Calu3 (cell line): ENCODE measurements at regions not wholly inside any gene's neighbourhood (a gene's known extent, or its start where the extent isn't known, plus 50 kb on each side); places are given as distances from the start of the nearest gene placed in this dataset.

ENCODE experiments used
- BruUV-seq: library from RNA; stranded (reverse); fragments of 400-500 nt; replicated peaks from 2 replicates; lab custom pipeline; 2021; lab: Mats Ljungman, UMichigan
- CTCF ChIA-PET: fragments of 300-600 bp; sonication (Branson Sonifier 250); formaldehyde crosslinking; loops from one replicate; lab custom pipeline; 2022; ENCODE audit warnings: antibody characterized with exemption; lab: Charles Lee
- DNase-seq: peaks from one replicate; pipeline ENCODE4 v3.0.0; 2022
- H3K27ac Mint-ChIP-seq: one replicate; pipeline ENCODE4 v1.8.0; 2022; ENCODE audit warnings: mixed read lengths; ENCODE audit not compliant: unreplicated experiment
- H3K27me3 Mint-ChIP-seq: one replicate; pipeline ENCODE4 v1.8.0; 2022; ENCODE audit warnings: mixed read lengths; ENCODE audit not compliant: unreplicated experiment
- H3K36me3 Mint-ChIP-seq: one replicate; pipeline ENCODE4 v1.8.0; 2022; ENCODE audit warnings: mild to moderate bottlenecking, moderate library complexity, mixed read lengths; ENCODE audit not compliant: insufficient read depth, unreplicated experiment
- H3K4me1 Mint-ChIP-seq: one replicate; pipeline ENCODE4 v1.8.0; 2022; ENCODE audit warnings: mild to moderate bottlenecking, low read depth, mixed read lengths; ENCODE audit not compliant: unreplicated experiment
- H3K4me3 Mint-ChIP-seq: one replicate; pipeline ENCODE4 v1.8.0; 2022; ENCODE audit warnings: mild to moderate bottlenecking, low read depth, moderate library complexity, mixed read lengths; ENCODE audit not compliant: unreplicated experiment
- H3K9me3 Mint-ChIP-seq: one replicate; pipeline ENCODE4 v1.8.0; 2022; ENCODE audit warnings: low read depth, mixed read lengths; ENCODE audit not compliant: unreplicated experiment
- CTCF ChIP-seq: fragments of 200-600 bp; IDR thresholded peaks from one replicate; pipeline ENCODE4 v1.8.0; 2022; ENCODE audit warnings: antibody characterized with exemption; ENCODE audit not compliant: unreplicated experiment
- intact Hi-C: fragments of 100-400 bp; cut with micrococcal nuclease; formaldehyde crosslinking; loops from one replicate; pipeline ENCODE4 v1.10.0; 2022; ENCODE audit not compliant: unreplicated experiment

GRCh38 chr11:10641912-10642697 lies 51.5 kb downstream of the IRAG1 start:
- DNase-seq = no peak
- Mint-ChIP-seq H3K4me1 (no peaks in the 10 kb centered on the region), H3K27me3 (peaks cover 3% of the 10 kb centered on the region), H3K9me3 (no peaks in the 10 kb centered on the region), H3K36me3 (no peaks in the 10 kb centered on the region), H3K4me3 (no peak overlapping the region), H3K27ac (no peak overlapping the region)
- CTCF ChIA-PET = no interaction called here
- no TSS peak for BruUV-seq
- intact Hi-C loops = no loop called here
- no peak for TF ChIP-seq CTCF

- no peak for DNase-seq
- no peaks in the 10 kb centered on the region for H3K36me3 Mint-ChIP-seq
- intact Hi-C loops = no loop called here
- H3K9me3 Mint-ChIP-seq = no peaks in the 10 kb centered on the region
- TF ChIP-seq CTCF = no peak
- CTCF ChIA-PET = no interaction called here
- peaks cover 11% of the 10 kb centered on the region for H3K27me3 Mint-ChIP-seq
- H3K4me1 Mint-ChIP-seq = no peaks in the 10 kb centered on the region
- BruUV-seq = no TSS peak
- H3K27ac Mint-ChIP-seq = no peak overlapping the region
- H3K4me3 Mint-ChIP-seq = no peak overlapping the region
Observed at GRCh38 chr11:10641177-10641911, 52.2 kb downstream of the IRAG1 start.

- DNase-seq = no peak
- intact Hi-C loops = no loop called here
- Mint-ChIP-seq H3K27ac (no peak overlapping the region), H3K9me3 (no peaks in the 10 kb centered on the region), H3K4me1 (no peaks in the 10 kb centered on the region), H3K27me3 (peaks cover 14% of the 10 kb centered on the region), H3K4me3 (no peak overlapping the region), H3K36me3 (no peaks in the 10 kb centered on the region)
- CTCF ChIA-PET = no interaction called here
- no peak for TF ChIP-seq CTCF
- no TSS peak for BruUV-seq
Observed at GRCh38 chr11:10640308-10640707, 53.2 kb downstream of the IRAG1 start.

- H3K27ac Mint-ChIP-seq = no peak overlapping the region
- CTCF ChIA-PET = no interaction called here
Observed at GRCh38 chr11:10639350-10639749, 54.2 kb downstream of the IRAG1 start.

More at GRCh38 chr11:10639350-10639749, 54.2 kb downstream of the IRAG1 start:
- Mint-ChIP-seq H3K9me3 (no peaks in the 10 kb centered on the region), H3K4me3 (no peak overlapping the region), H3K4me1 (no peaks in the 10 kb centered on the region), H3K27me3 (peaks cover 14% of the 10 kb centered on the region), H3K36me3 (no peaks in the 10 kb centered on the region)
- intact Hi-C loops = no loop called here
- DNase-seq = no peak
- no TSS peak for BruUV-seq
- TF ChIP-seq CTCF = no peak
